ENCODE measurements at regions not wholly inside any gene's neighbourhood (a gene's known extent, or its start where the extent isn't known, plus 50 kb on each side); places are given as distances from the start of the nearest gene placed in this dataset.

DNA sequence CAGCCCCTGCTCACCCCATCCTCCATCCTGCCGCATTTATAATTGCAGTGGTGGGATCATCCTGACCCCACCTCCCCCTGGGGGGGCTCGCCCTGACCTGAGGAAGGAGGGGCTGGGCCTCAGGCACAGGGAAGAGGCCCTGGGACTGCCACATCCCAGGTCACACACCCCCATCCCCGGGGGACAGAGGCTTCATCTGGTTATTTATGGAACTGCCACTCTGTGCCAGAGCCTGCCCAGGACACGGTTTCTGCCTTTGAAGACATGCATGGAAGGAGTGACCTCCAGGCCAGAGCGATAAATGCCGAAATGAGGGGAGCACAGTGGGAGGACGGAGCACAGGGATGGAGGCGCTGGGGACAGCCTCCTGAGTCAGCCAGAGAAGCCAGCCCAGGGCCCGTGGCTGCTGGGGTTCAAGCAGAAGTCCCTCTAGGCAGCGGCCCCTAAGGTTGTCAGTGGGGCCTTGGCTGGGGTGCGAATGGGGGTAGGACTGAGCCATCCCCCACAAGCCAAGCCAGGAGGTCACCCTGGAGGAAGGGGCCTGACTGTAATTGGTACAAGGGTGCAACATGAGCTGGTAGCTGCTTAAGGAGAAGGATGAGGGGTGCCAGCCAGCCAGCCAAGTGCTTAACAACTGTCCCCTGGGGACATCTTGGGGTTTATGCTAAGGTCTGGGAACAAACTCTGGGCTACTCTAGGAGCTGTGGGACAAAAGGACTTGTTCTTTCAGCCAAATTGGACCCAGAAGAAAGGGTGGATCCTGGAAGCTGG lies 51.4 kb upstream of the SHISAL1 start:
- H3K36me3 ChIP-seq (ENCODE audit: low read depth), result no peaks in the 10 kb centered on the region
- no peak for TF ChIP-seq CTCF (IDR thresholded peaks at IDR 0.05)
- H3K9me3 ChIP-seq, result no peaks in the 10 kb centered on the region
- DNase-seq (peak in 2 of 3 donors; percentile 12 to 33), ATAC-seq (no peak)
- intact Hi-C loops (cut with DNase I, micrococcal nuclease), result no loop called here
- no peak overlapping the region for H3K4me3 ChIP-seq
- H3K4me1 ChIP-seq (ENCODE audit: low read depth), result no peaks in the 10 kb centered on the region

GRCh38 chr22:44363013-44363979 lies 50.5 kb upstream of the SHISAL1 start:
- ATAC-seq (peak; percentile 63), DNase-seq (peak; percentile 69 to 84 (median 71))
- no peak overlapping the region for H3K4me3 ChIP-seq
- no peak for TF ChIP-seq CTCF (IDR thresholded peaks at IDR 0.05)
- no peaks in the 10 kb centered on the region for H3K9me3 ChIP-seq
- no peaks in the 10 kb centered on the region for H3K4me1 ChIP-seq (ENCODE audit: low read depth)
- no peaks in the 10 kb centered on the region for H3K36me3 ChIP-seq (ENCODE audit: low read depth)
- intact Hi-C loops (cut with DNase I, micrococcal nuclease), result no loop called here

DNA sequence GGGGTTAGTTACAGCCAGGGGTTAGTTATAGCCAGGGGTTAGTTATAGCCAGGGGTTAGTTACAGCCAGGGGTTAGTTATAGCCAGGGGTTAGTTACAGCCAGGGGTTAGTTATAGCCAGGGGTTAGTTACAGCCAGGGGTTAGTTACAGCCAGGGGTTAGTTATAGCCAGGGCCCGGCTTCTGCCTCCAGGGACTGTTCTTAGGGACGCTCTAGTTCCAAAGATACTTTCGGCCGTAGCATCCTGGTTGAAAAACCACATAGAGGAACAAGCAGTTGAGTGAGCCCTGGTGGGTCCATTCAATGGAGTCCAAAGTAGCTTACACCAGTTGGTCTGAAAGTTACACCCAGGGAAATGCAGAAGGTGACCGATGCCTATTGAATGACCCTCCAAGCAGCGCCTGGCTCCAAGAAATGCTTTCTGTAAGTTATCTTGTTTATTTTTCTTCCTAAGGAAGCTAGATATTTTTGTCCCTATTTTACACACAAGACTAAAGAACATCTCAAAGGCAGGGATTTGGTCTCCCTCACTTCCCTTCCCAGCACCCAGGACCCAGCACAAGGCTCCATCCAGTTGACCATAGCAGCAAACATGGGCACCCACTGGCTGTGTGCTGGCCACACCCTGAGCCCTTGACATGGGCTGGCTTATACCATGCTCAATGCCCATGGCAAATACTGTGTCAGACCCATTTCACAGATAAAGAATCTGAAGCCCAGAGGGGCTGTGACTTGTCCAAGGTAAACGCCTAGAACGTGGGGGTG lies 49.7 kb upstream of the SHISAL1 start:
- DNase-seq (peak in 1 of 3 donors; percentile 2), ATAC-seq (no peak)
- TF ChIP-seq CTCF (IDR thresholded peaks at IDR 0.05), result no peak
- H3K4me3 ChIP-seq, result no peak overlapping the region
- H3K4me1 ChIP-seq (ENCODE audit: low read depth), result no peaks in the 10 kb centered on the region
- intact Hi-C loops (cut with DNase I, micrococcal nuclease), result no loop called here
- H3K9me3 ChIP-seq, result no peaks in the 10 kb centered on the region
- H3K36me3 ChIP-seq (ENCODE audit: low read depth), result no peaks in the 10 kb centered on the region
